ENCODE measurements at regions not wholly inside any gene's neighbourhood (a gene's known extent, or its start where the extent isn't known, plus 50 kb on each side); places are given as distances from the start of the nearest gene placed in this dataset.

GRCh38 chr10:45071043-45071813 lies 70.5 kb downstream of the ZNF22 start:
- DNase-seq (ENCODE audit: low spot score): no peak

GRCh38 chr10:45075216-45075615 lies 74.5 kb downstream of the ZNF22 start:
- H3K4me3 ChIP-seq: no peak overlapping the region
- TF ChIP-seq CTCF (IDR thresholded peaks at IDR 0.05): no peak
- DNase-seq (ENCODE audit: low spot score): no peak

More at GRCh38 chr10:45071043-45071813, 70.5 kb downstream of the ZNF22 start:
- TF ChIP-seq CTCF (IDR thresholded peaks at IDR 0.05): no peak
- Histone ChIP-seq H3K27ac (no peak overlapping the region), H3K4me3 (no peak overlapping the region)

GRCh38 chr10:45075826-45076380 lies 75.2 kb downstream of the ZNF22 start:
- TF ChIP-seq CTCF (IDR thresholded peaks at IDR 0.05): no peak
- H3K27ac ChIP-seq: no peak overlapping the region
- DNase-seq (ENCODE audit: low spot score): no peak

More at GRCh38 chr10:45075216-45075615, 74.5 kb downstream of the ZNF22 start:
- H3K27ac ChIP-seq: no peak overlapping the region

GRCh38 chr10:45076891-45077290 lies 76.2 kb downstream of the ZNF22 start:
- TF ChIP-seq CTCF (IDR thresholded peaks at IDR 0.05): no peak
- Histone ChIP-seq H3K4me3 (no peak overlapping the region), H3K27ac (no peak overlapping the region)
- no peak for DNase-seq (ENCODE audit: low spot score)

More at GRCh38 chr10:45075826-45076380, 75.2 kb downstream of the ZNF22 start:
- no peak overlapping the region for H3K4me3 ChIP-seq

GRCh38 chr10:45080331-45080730 lies 79.6 kb downstream of the ZNF22 start:
- Histone ChIP-seq H3K4me3 (no peak overlapping the region), H3K27ac (no peak overlapping the region)
- no peak for TF ChIP-seq CTCF (IDR thresholded peaks at IDR 0.05)
- DNase-seq (ENCODE audit: low spot score): no peak

- no peak overlapping the region for H3K4me3 ChIP-seq
- TF ChIP-seq CTCF (IDR thresholded peaks at IDR 0.05): no peak
- H3K27ac ChIP-seq: no peak overlapping the region
- DNase-seq (ENCODE audit: low spot score): no peak
Measured at GRCh38 chr10:45082176-45082575, 81.5 kb downstream of the ZNF22 start.

GRCh38 chr10:45091968-45092367 lies 91.2 kb downstream of the ZNF22 start:
- no peak for DNase-seq (ENCODE audit: low spot score)
- TF ChIP-seq CTCF (IDR thresholded peaks at IDR 0.05): no peak
- Histone ChIP-seq H3K27ac (no peak overlapping the region), H3K4me3 (no peak overlapping the region)
